ENCODE measurements at regions not wholly inside any gene's neighbourhood (a gene's known extent, or its start where the extent isn't known, plus 50 kb on each side); places are given as distances from the start of the nearest gene placed in this dataset.

- no peak for DNase-seq
Measured at GRCh38 chr15:61524545-61524944, 295.4 kb upstream of the RORA start.

GRCh38 chr15:61524086-61524485 is 295.0 kb upstream of the RORA start:
- no peak for DNase-seq

GRCh38 chr15:61522411-61522810 is 293.3 kb upstream of the RORA start:
- no peak for DNase-seq

- DNase-seq: no peak
Measured at GRCh38 chr15:61521953-61522352, 292.9 kb upstream of the RORA start.

GRCh38 chr15:61519296-61519695 is 290.2 kb upstream of the RORA start:
- no peak for DNase-seq

GRCh38 chr15:61518191-61518950 is 289.3 kb upstream of the RORA start:
- no peak for DNase-seq

- no peak for DNase-seq
Measured at GRCh38 chr15:61517776-61518175, 288.7 kb upstream of the RORA start.

GRCh38 chr15:61517335-61517734 is 288.2 kb upstream of the RORA start:
- no peak for DNase-seq

- no peak for DNase-seq
Measured at GRCh38 chr15:61511756-61512155, 282.7 kb upstream of the RORA start.

GRCh38 chr15:61511089-61511488 is 282.0 kb upstream of the RORA start:
- no peak for DNase-seq

- DNase-seq: no peak
Measured at GRCh38 chr15:61509327-61509840, 280.3 kb upstream of the RORA start.

- DNase-seq: no peak
Measured at GRCh38 chr15:61503383-61503969, 274.4 kb upstream of the RORA start.

GRCh38 chr15:61501815-61502389 is 272.8 kb upstream of the RORA start:
- DNase-seq: no peak

GRCh38 chr15:61500951-61501620 is 272.0 kb upstream of the RORA start:
- DNase-seq: no peak

GRCh38 chr15:61500523-61500922 is 271.4 kb upstream of the RORA start:
- no peak for DNase-seq

- DNase-seq: no peak
Measured at GRCh38 chr15:61499376-61499775, 270.3 kb upstream of the RORA start.

- DNase-seq: no peak
Measured at GRCh38 chr15:61489571-61489970, 260.5 kb upstream of the RORA start.

- DNase-seq: no peak
Measured at GRCh38 chr15:61483599-61483998, 254.5 kb upstream of the RORA start.

GRCh38 chr15:61481886-61482285 is 252.8 kb upstream of the RORA start:
- DNase-seq: no peak

- no peak for DNase-seq
Measured at GRCh38 chr15:61480863-61481262, 251.8 kb upstream of the RORA start.

- DNase-seq: no peak
Measured at GRCh38 chr15:61480295-61480694, 251.2 kb upstream of the RORA start.

- no peak for DNase-seq
Measured at GRCh38 chr15:61479613-61480012, 250.5 kb upstream of the RORA start.

- no peak for DNase-seq
Measured at GRCh38 chr15:61476741-61477140, 247.6 kb upstream of the RORA start.
